GM21515 (cell line): ENCODE measurements at regions not wholly inside any gene's neighbourhood (a gene's known extent, or its start where the extent isn't known, plus 50 kb on each side); places are given as distances from the start of the nearest gene placed in this dataset.

Experiments
- ATAC-seq: cut with Tn5 transposase; IDR thresholded peaks from one replicate; pipeline ENCODE4 v1.9.1; 2021; ENCODE audit not compliant: unreplicated experiment

DNA sequence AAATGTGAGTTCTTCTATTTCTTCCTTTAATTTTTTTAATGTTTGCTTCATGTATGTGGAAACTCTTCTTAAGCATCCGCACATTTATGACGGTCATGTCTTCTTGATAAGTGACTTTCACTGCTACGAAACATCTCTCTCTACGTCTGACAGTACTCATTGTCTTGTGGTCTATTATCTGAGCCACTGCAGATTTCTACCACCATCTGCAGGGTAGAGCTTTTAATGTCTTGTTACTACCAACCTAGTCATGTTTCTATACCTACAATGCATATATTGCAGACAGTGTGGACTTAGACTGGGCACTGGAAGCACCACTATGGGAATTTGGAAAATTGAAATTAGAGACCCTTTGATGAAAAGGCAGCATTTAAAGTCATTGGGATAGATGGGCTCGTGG is 75.4 kb upstream of the ARHGEF7 start:
- no peak for ATAC-seq

DNA sequence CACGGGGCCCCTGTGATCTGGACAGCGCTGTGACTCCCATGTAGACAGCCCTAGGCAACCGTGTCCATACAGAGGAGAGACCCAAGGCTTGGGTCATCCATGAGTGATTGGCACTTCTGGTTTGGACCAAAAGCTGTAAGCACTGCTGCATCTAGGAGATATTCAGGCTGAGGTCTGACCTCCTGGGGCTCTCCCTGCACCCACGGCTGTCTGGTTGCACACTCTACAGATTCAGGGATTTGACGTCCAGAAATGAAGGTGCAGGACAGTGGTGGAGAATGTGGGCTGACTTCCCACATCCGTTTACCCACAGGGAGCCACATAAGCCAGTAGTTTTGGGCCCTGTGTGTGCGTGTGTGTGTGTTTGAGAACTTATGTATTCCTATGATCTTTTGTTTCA is 76.2 kb upstream of the ARHGEF7 start:
- ATAC-seq = no peak

DNA sequence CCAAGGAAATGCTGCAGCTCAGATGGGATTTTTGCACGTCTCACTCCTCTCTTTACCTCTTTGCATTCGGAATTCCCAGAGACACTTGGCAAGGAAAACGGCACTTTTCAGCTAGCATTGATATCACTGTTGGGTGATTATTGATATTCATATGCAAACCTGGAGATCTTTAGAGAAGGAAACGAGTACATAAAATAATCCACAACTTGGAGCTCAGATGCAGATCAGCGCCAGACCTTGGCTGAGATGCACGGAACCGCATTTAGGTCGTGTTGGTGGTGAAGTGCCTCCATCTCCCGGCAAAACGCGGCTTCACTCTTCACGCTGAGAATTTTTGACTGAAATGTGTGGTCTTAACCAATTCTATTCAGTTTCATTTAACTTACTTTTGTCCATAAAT is 77.2 kb upstream of the ARHGEF7 start:
- no peak for ATAC-seq

GRCh38 chr13:111036665-111037064 is 78.4 kb upstream of the ARHGEF7 start:
- ATAC-seq = no peak

DNA sequence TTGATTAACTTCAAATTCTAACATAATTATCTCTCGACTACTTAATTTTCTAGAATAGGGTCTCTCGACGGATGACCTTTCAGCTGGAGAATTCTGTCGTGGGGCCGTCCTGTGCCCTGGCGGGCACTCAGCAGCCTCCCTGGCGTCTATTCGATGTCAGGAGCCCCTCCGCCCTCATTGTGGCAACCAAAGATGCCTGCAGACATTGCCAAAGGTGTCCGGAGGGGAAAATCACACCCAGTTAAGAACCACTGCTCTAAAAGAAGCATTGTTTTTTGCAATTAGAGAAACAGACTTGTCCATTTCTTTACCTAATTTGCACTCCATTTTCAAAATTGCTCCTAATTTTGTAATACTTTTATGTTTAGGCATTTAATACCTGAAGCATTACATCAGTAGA is 79.2 kb upstream of the ARHGEF7 start:
- no peak for ATAC-seq

DNA sequence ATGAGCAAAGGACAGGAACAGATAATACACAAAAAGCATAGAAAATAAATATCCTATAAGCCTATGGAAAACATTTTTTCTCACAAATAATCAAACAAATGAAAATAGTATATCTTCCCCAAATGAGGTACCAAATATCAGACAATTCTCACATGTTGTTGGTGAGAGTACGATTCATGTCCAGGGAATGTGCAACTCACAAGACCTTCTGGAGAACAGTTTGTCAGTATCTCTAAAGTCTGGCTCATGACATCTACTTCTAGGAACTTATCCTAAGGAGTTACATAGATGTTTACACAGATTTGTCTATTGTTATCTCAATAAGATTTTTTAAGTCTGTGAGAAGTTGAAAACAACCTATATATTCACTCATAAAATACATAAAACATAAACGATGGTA is 80.3 kb upstream of the ARHGEF7 start:
- ATAC-seq = no peak

DNA sequence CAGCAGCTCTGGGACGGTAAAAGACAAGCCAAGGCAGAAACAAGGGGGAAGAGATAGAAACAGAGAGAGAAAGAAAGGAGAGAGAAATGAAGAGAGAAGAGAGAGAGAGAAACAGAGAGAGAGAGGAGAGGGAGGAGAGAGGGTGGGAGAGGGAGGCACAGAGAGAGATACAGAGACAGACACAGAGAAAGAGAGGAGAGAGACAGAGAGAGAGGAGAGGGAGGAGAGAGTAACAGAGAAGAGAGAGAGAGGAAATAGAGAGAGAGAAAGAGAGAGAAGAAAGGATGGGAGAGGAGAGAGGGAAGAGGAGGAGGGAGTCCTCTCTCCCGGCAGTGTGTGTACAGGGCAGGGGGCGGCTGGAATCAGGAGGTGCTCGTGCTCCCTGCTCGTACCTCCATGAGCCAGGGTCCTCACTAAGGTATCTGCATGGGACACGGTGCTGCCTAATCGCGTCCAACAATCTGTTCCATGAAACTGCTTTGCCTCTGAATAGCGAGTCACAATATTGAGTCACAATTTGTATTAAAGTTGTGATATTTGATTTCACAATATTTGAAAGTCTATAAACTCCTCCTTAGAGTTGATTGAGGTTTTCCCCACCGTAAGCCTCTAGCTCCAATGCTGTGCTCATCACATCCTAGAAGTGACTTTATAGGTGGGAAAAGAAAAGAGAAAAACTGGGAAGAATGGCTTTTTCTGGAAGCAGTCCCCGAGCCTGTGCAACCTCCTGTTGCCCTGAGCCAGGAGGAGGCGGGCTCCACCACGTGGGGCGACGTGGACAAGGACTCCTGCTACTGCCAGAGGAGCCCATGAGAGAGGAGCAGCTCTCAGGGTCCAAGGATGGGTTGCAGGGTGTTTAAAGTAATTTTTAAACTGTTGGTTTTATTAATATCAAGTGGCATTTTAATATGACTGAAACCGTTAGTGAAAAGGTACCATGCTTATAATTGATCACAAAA is 81.7 kb upstream of the ARHGEF7 start:
- no peak for ATAC-seq

DNA sequence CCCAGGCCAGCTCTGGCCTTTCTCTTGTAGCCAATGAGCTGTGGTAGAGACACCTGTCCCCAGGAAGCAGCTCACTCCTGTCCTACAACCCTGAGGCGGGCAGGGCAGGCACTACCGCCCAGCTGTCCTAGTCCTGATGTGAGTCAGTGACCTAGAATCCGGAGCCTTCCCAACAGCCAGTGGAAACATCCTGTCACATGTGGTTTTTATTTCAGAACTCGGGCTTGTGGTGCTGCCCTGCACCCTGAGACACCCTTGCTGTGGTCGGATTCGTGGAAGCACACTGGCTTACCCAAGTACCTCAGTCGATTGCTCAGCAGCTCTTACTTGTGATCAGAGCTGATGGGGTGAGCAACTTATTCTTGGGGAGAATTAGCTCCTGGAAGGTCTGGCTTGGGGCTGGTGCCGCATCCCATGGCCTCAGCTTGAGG is 83.6 kb upstream of the ARHGEF7 start:
- no peak for ATAC-seq

GRCh38 chr13:111029957-111030609 is 85.0 kb upstream of the ARHGEF7 start:
- ATAC-seq = no peak

- ATAC-seq = no peak
These were observed 87.4 kb upstream of the ARHGEF7 start for GRCh38 chr13:111027458-111028439.

- ATAC-seq = no peak
These were observed 89.8 kb upstream of the ARHGEF7 start for GRCh38 chr13:111025310-111025709.

GRCh38 chr13:111022886-111023285 is 92.2 kb upstream of the ARHGEF7 start:
- ATAC-seq = no peak

DNA sequence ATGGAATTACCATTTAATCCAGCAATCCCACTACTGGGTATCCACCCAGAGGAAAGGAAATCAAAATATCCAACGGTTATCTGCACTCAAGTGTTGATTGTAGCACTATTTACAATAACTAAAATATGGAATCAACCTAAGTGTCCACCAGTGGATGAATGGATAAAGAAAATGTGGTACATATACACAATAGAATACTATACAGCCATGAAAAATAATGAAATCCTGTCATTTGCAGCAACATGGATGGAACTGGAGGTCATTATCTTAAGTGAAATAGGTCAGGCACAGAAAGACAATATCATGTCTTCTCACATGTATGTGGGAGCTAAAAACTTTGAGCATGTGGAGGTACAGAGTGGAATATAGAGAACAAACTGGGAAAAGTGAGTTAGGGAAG is 92.9 kb upstream of the ARHGEF7 start:
- ATAC-seq = no peak

DNA sequence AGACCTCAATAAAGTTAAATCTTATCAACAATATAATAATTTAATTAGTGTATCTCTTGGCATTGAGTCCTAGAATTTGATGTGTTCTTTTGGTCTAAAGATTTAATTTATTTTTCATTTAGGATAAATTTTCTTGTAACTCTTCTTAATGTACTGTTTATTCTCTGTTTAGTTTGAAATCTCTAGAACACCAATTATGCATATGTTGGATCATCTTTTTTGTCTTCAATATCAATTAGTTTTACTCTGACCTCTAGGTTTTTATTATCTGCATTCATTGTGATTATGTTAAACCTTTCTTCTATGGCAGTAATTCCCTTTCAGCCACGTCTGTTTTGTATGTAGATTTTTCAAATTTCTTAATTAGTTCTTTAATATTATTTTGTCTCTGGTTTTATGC is 93.8 kb upstream of the ARHGEF7 start:
- no peak for ATAC-seq

GRCh38 chr13:111020546-111020945 is 94.6 kb upstream of the ARHGEF7 start:
- ATAC-seq = no peak

- no peak for ATAC-seq
These were observed 95.1 kb upstream of the ARHGEF7 start for GRCh38 chr13:111020021-111020420.

GRCh38 chr13:111017755-111018459 is 97.2 kb upstream of the ARHGEF7 start:
- no peak for ATAC-seq

GRCh38 chr13:111013196-111013595 is 98.3 kb upstream of the ANKRD10 start:
- ATAC-seq = no peak

- no peak for ATAC-seq
These were observed 97.0 kb upstream of the ANKRD10 start for GRCh38 chr13:111011899-111012298.

- no peak for ATAC-seq
These were observed 93.5 kb upstream of the ANKRD10 start for GRCh38 chr13:111008351-111008750.

DNA sequence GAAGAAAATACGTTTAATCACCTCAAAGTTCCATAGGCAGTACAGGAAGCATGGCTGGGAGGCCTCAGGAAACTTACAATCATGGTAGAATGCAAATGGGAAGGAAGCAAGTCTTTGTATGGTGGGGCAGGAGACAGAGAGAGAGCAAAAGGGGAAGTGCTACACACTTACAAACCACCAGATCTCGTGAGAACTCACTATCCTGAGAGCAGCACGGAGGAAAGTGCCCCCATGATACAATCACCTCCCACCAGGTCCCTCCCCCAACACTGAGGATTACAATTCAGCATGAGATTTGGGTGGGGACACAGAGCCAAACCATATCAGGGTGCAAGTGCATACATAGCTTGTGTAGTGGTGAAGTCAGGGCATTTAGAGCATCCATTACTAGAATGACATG is 92.3 kb upstream of the ANKRD10 start:
- no peak for ATAC-seq
